ENCODE measurements at regions not wholly inside any gene's neighbourhood (a gene's known extent, or its start where the extent isn't known, plus 50 kb on each side); places are given as distances from the start of the nearest gene placed in this dataset.

- no peak for TF ChIP-seq POLR2A (IDR thresholded peaks at IDR 0.05; ENCODE audit: low read length)
- TF ChIP-seq GATA1 (IDR thresholded peaks at IDR 0.05; ENCODE audit: low read depth, low read length): no peak
Observed at GRCh38 chr9:92242260-92243136, 51.0 kb downstream of the IARS1 start.

All from erythroblast (primary cell).